ENCODE measurements at regions not wholly inside any gene's neighbourhood (a gene's known extent, or its start where the extent isn't known, plus 50 kb on each side); places are given as distances from the start of the nearest gene placed in this dataset.

GRCh38 chr5:78701795-78702410 lies 53.3 kb upstream of the LHFPL2 start:
- Mint-ChIP-seq H3K27ac (no peak overlapping the region), H3K4me3 (no peak overlapping the region), H3K36me3 (no peaks in the 10 kb centered on the region), H3K9me3 (no peaks in the 10 kb centered on the region), H3K4me1 (peaks cover 6% of the 10 kb centered on the region), H3K27me3 (no peaks in the 10 kb centered on the region)
- ATAC-seq: no peak

DNA sequence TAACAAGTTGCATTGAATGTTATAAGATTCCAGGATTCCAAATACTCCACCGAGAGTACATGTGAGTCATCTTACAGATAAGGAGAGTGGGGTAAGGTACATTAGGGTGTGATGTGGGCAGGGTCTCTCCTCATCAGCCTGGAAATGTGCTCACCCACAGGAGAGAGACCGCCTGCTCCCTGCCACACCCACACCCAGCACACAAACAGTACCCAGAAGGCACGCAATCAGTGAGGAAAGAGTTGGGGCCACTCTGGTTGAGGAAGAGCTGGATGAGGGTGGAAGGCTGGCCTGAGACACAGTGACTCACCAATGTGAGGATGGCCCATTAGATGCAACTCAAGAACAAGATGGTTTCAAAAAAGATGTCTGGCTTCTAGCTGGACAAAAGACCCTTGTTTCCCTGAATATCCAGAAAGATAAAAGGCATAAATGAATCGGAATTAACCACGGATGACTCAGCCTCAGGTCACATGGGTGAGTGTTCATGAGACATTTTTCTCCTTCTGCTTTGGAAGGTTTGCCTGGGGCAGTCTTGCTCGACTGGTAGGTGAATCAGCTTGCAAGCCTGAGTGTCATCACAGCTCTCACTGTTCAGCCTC lies 51.1 kb upstream of the LHFPL2 start:
- Mint-ChIP-seq H3K4me1 (peaks cover 6% of the 10 kb centered on the region), H3K27me3 (no peaks in the 10 kb centered on the region), H3K36me3 (no peaks in the 10 kb centered on the region), H3K27ac (no peak overlapping the region), H3K9me3 (peaks cover 3% of the 10 kb centered on the region), H3K4me3 (no peak overlapping the region)
- ATAC-seq: no peak

GRCh38 chr5:78698191-78698791 lies 49.7 kb upstream of the LHFPL2 start:
- ATAC-seq: no peak
- Mint-ChIP-seq H3K9me3 (peaks cover 5% of the 10 kb centered on the region), H3K4me1 (peaks cover 6% of the 10 kb centered on the region)

More at GRCh38 chr5:78698191-78698791, 49.7 kb upstream of the LHFPL2 start:
- Mint-ChIP-seq H3K27me3 (no peaks in the 10 kb centered on the region), H3K36me3 (peaks cover 3% of the 10 kb centered on the region), H3K4me3 (no peak overlapping the region), H3K27ac (peak overlapping the region; percentile 65)
